ENCODE measurements at regions not wholly inside any gene's neighbourhood (a gene's known extent, or its start where the extent isn't known, plus 50 kb on each side); places are given as distances from the start of the nearest gene placed in this dataset.

DNA sequence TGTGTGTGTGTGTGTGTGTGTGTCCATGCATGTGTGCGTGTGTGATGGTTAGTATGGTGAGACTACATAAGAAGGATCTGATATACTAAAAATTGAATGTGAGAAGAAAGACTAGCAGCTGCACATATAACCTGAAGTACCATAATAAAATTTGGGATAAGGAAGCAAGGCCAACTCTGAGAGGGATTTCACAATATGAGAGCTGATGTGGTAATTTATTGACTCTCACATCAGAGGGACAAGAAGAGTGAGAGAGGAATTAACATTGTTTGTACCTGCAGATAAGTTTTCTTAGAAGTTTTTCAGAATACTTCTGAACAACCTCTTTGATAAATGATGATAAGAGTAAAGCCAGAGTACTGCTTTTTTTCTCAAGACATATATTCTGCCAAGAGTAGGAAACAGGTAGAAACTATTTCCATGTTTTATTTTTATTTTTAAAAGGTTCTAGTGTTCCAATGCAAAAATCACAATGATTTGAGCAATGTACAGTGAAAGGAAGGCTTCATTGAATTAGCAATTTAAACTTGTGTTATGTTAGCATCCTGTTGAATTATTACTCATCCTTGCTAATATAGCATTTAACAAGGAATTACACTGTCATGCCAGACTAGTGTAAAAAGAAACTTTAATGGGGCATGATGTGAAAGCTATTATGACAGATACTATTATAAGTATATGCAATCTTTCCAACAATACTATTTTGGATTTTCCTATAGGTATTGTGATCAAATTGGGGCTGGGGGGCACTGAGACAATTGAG is 415.5 kb upstream of the ARPP21 start:
- dilution Hi-C loops (cut with MboI; ENCODE audit: extremely low pct_ligation_motif_present, low sequenced_read_pairs), result no loop called here
- H3K9ac ChIP-seq (ENCODE audit: control insufficient read depth, extremely low read depth, insufficient read depth, low read length), result no peak overlapping the region

DNA sequence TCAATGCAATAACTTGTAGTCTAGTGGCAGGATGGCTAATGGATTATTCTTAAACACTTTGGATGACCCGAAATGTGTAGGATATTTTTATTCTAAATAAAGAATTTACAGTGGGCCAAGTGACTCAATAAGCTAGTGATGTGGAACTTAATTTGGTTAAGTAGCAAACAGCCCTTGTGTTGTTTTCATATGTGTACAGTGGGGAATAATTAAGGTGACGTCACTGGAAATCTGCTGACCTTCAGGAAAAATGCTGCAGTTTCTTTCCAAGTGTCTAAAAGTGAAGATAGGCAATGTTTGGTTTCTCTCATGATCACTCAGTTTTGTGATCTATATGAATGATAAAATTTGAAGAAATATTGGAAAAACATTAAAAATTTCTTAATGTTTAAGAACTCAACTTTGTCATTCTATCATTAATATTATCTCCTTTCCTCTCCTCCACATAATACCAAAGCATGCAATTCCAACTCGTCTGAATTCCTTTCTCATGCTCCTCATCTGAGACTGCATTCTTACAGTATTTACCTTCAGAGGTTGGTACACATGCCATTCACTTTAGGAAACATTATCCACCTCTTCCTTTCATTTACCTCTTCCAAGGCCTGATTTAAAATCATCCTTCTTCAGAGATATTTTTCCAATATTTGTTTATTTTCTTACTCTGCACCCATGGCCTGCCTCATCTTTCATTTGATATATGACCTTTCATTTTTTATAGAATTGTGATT is 414.6 kb upstream of the ARPP21 start:
- no peaks in the 10 kb centered on the region for H3K79me2 ChIP-seq (ENCODE audit: control insufficient read depth, insufficient read depth, low read length)
- TF ChIP-seq EZH2 (IDR thresholded peaks at IDR 0.05; ENCODE audit: low read length), result no peak
- TF ChIP-seq, protein P1, sequence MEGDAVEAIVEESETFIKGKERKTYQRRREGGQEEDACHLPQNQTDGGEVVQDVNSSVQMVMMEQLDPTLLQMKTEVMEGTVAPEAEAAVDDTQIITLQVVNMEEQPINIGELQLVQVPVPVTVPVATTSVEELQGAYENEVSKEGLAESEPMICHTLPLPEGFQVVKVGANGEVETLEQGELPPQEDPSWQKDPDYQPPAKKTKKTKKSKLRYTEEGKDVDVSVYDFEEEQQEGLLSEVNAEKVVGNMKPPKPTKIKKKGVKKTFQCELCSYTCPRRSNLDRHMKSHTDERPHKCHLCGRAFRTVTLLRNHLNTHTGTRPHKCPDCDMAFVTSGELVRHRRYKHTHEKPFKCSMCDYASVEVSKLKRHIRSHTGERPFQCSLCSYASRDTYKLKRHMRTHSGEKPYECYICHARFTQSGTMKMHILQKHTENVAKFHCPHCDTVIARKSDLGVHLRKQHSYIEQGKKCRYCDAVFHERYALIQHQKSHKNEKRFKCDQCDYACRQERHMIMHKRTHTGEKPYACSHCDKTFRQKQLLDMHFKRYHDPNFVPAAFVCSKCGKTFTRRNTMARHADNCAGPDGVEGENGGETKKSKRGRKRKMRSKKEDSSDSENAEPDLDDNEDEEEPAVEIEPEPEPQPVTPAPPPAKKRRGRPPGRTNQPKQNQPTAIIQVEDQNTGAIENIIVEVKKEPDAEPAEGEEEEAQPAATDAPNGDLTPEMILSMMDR (optimal IDR thresholded peaks at IDR 0.05 in 1 of 3, IDR thresholded peaks at IDR 0.05 in 1 of 3, conservative IDR thresholded peaks at IDR 0.05 in 1 of 3; ENCODE audit: extremely low read depth in 1 of 3, insufficient read depth in 2 of 3, low read length in 3 of 3), result no peak
- FAIRE-seq, result no peak
- H2AFZ ChIP-seq (ENCODE audit: control insufficient read depth, low read length), result no peak overlapping the region
- H3K27ac ChIP-seq (ENCODE audit: control insufficient read depth, insufficient read depth, low read length), result no peak overlapping the region
- H3K9me3 ChIP-seq (ENCODE audit: control insufficient read depth, low read depth, low read length), result no peaks in the 10 kb centered on the region
- dilution Hi-C loops (cut with MboI; ENCODE audit: extremely low pct_ligation_motif_present, low sequenced_read_pairs), result no loop called here
- H4K20me1 ChIP-seq (ENCODE audit: control insufficient read depth, extremely low read depth, insufficient read depth, low read length), result no peaks in the 10 kb centered on the region
- H3K4me1 ChIP-seq (ENCODE audit: control insufficient read depth, extremely low read depth, insufficient read depth, low read length), result no peaks in the 10 kb centered on the region
- H3K9ac ChIP-seq (ENCODE audit: control insufficient read depth, extremely low read depth, insufficient read depth, low read length), result no peak overlapping the region
- no peak overlapping the region for H3K4me3 ChIP-seq (ENCODE audit: control insufficient read depth in 2 of 3, extremely low read depth in 1 of 3, insufficient read depth in 2 of 3, low read depth in 1 of 3, low read length in 3 of 3)
- DNase-seq (ENCODE audit: low read depth, low spot score), result no peak
- no peak overlapping the region for H3K4me2 ChIP-seq (ENCODE audit: control insufficient read depth, extremely low read depth, insufficient read depth, low read depth, low read length)
- no peaks in the 10 kb centered on the region for H3K9me1 ChIP-seq (ENCODE audit: control insufficient read depth, extremely low read depth, insufficient read depth, low read length)
- no peaks in the 10 kb centered on the region for H3K36me3 ChIP-seq (ENCODE audit: control insufficient read depth in 2 of 2, extremely low read depth in 1 of 2, insufficient read depth in 2 of 2, low read length in 2 of 2)
- H3K27me3 ChIP-seq (ENCODE audit: control insufficient read depth, extremely low read depth, insufficient read depth, low read length), result no peaks in the 10 kb centered on the region

More for the DNA sequence above, 415.5 kb upstream of the ARPP21 start:
- Histone ChIP-seq H4K20me1 (ENCODE audit: control insufficient read depth, extremely low read depth, insufficient read depth, low read length) (no peaks in the 10 kb centered on the region), H3K4me1 (ENCODE audit: control insufficient read depth, extremely low read depth, insufficient read depth, low read length) (no peaks in the 10 kb centered on the region), H3K4me3 (ENCODE audit: control insufficient read depth in 2 of 3, extremely low read depth in 1 of 3, insufficient read depth in 2 of 3, low read depth in 1 of 3, low read length in 3 of 3) (no peak overlapping the region), H2AFZ (ENCODE audit: control insufficient read depth, low read length) (no peak overlapping the region), H3K27ac (ENCODE audit: control insufficient read depth, insufficient read depth, low read length) (no peak overlapping the region), H3K9me1 (ENCODE audit: control insufficient read depth, extremely low read depth, insufficient read depth, low read length) (no peaks in the 10 kb centered on the region), H3K9me3 (ENCODE audit: control insufficient read depth, low read depth, low read length) (no peaks in the 10 kb centered on the region), H3K4me2 (ENCODE audit: control insufficient read depth, extremely low read depth, insufficient read depth, low read depth, low read length) (no peak overlapping the region), H3K27me3 (ENCODE audit: control insufficient read depth, extremely low read depth, insufficient read depth, low read length) (no peaks in the 10 kb centered on the region), H3K36me3 (ENCODE audit: control insufficient read depth in 2 of 2, extremely low read depth in 1 of 2, insufficient read depth in 2 of 2, low read length in 2 of 2) (no peaks in the 10 kb centered on the region), H3K79me2 (ENCODE audit: control insufficient read depth, insufficient read depth, low read length) (no peaks in the 10 kb centered on the region)
- TF ChIP-seq, protein P1 (optimal IDR thresholded peaks at IDR 0.05 in 1 of 3, IDR thresholded peaks at IDR 0.05 in 1 of 3, conservative IDR thresholded peaks at IDR 0.05 in 1 of 3; ENCODE audit: extremely low read depth in 1 of 3, insufficient read depth in 2 of 3, low read length in 3 of 3), result no peak
- no peak for DNase-seq (ENCODE audit: low read depth, low spot score)
- no peak for FAIRE-seq

All from keratinocyte (primary cell).